ENCODE measurements at regions not wholly inside any gene's neighbourhood (a gene's known extent, or its start where the extent isn't known, plus 50 kb on each side); places are given as distances from the start of the nearest gene placed in this dataset.

- no peak for DNase-seq (ENCODE audit: low spot score)
Observed at GRCh38 chr13:47175172-47175866, 278.5 kb upstream of the HTR2A start.

- no peak for DNase-seq (ENCODE audit: low spot score)
Observed at GRCh38 chr13:47170971-47171370, 274.1 kb upstream of the HTR2A start.

DNA sequence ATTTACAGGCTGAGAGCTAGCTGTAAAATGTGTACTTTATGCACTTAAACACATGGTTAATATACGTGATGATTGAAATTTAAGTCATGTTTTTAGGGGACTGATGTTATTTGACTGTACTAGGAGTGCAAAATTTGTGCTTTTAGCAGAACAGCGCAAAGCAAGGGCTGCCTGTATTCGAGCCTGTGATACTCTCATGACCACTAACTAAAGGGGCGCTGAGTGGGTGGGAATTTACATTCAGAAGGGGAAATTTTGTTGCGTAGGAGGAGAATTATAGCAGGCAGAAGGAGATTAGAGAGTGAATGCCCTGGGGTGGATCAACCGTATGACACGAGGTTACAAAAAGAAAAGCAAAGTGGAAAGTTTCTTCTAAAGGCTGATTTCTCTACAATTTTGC lies 271.8 kb upstream of the HTR2A start:
- DNase-seq (ENCODE audit: low spot score): no peak

GRCh38 chr13:47168066-47168465 lies 271.2 kb upstream of the HTR2A start:
- DNase-seq (ENCODE audit: low spot score): no peak

GRCh38 chr13:47166336-47166735 lies 269.5 kb upstream of the HTR2A start:
- no peak for DNase-seq (ENCODE audit: low spot score)

GRCh38 chr13:47159853-47160550 lies 263.1 kb upstream of the HTR2A start:
- DNase-seq (ENCODE audit: low spot score): no peak

- no peak for DNase-seq (ENCODE audit: low spot score)
Observed at GRCh38 chr13:47158593-47158992, 261.7 kb upstream of the HTR2A start.

GRCh38 chr13:47148543-47148942 lies 251.7 kb upstream of the HTR2A start:
- DNase-seq (ENCODE audit: low spot score): no peak

DNA sequence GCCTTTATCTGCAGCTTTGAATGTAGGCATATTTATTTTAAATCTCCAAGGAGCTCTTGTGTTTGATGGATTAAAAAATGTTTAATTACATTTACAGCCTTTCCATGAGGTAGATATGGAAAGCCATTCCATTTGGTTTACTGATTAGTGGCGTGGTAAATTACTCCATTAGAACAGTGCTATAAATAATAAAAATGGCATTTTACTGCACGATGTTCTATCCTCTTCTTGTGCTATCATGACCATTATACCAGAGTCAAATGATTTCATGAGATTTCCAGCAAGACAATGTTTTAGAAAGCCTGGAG lies 250.9 kb upstream of the HTR2A start:
- DNase-seq (ENCODE audit: low spot score): no peak

DNA sequence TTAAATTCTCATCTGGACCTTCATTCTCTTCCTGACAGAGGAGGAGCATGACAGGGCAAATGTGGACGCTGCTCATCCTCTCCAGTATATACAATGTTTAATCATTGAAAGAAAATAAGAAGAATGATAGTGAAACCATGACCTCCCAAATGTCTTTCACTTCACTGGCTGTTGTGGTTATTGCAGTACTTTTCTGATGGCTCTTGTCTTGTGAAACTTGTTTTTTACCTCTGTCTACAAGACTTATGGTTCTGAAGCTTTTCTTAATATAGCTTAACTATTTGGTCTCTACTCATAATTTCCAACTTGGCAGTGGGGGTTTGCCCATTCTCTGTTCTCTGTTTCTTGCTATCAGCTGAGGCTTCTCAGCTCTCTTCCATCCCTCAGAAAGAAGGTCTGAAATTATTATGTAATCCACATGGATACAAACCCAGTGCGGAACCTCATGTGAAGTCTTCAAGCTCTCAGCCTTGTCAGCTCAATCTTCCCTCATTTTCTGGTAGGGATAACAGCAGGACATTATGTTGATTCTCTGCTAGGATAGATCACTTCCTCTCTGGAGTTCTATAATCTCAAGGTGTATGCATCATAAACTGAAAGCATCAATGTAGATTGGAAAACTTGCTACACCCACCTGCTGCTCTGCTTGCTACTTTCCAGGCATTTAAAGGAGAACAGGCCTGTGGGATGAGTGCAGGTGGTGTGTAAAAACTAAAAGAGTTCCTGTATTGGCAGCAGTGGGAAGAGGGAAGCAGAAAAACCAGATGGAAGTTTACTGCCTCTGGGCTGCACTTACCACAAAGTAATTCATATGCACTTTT lies 250.3 kb upstream of the HTR2A start:
- DNase-seq (ENCODE audit: low spot score): no peak

DNA sequence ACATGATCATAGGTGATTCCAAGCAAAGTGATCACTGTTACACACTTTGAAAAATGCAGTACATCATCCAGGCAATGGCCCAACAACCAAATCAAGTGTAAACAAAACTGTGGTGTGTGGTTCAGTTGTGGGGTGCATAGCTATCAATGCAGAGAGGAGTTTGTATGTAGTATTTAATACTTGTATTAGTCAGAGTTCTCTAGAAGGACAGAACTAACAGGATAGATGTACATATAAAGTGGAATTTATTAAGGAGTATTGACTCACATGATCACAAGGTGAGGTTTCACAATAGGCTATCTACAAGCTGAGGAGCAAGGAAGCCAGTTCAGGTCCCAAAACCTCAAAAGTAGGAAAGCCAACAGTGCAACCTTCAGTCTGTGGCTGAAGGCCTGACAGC lies 249.3 kb upstream of the HTR2A start:
- DNase-seq (ENCODE audit: low spot score): no peak

DNA sequence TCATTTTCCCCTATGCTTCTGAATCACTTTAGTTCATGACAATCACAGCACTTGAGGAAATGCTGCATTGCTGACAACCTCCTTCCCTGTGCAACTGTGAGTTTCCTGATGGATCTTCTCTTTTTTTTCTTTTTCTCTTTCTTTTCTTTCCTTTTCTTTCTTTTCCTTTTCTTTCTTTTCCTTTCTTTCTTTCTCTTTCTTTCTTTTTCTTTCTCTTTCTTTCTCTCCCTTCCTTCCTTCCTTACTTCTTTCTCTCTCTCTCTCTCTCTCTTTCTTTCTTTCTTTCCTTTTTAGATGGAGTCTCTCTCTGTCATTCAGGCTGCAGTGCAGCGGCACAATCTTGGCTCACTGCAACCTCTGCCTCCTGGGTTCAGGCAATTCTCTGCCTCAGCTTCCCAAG lies 247.9 kb upstream of the HTR2A start:
- no peak for DNase-seq (ENCODE audit: low spot score)

DNA sequence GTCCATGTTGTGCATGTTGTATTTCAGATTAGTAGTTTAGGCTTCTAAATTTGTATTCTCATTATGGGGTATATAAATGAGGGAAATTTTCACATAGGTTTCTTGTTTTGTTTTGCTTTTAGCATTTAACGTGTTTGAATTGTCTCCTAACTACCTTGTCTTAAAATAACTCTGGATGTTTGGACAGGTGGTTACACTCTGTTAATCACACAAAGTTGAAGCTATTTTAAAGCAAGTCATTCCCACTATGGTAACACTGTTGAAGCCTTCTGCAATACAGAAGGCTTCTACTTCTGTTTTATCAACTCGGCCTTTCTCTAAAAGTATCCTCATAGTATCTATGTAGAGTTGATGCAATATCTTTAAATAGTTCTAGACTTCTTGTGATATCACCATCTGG lies 245.3 kb upstream of the HTR2A start:
- no peak for DNase-seq (ENCODE audit: low spot score)

- no peak for DNase-seq (ENCODE audit: low spot score)
Observed at GRCh38 chr13:47139519-47139918, 242.7 kb upstream of the HTR2A start.

DNA sequence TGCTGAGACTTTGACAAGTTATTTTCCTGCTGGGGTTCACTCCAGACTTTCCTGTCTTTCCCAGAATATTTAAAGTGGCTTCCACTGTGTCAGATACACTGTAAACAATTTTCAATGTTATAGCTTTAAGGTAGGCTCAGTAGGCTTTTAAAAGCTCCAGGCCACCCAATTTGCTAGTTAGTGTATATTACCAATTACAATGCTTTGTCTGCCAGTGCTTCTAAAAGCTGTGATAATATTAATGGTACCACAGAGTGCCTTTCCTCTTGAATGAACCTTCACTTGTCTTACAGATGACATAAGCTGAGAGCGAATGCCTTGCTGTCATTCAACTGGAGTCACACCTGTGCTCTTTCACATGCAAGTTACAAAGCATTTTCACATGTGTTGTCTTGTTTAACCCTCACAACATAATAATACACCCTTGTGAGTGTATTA lies 239.7 kb upstream of the HTR2A start:
- no peak for DNase-seq (ENCODE audit: low spot score)

DNA sequence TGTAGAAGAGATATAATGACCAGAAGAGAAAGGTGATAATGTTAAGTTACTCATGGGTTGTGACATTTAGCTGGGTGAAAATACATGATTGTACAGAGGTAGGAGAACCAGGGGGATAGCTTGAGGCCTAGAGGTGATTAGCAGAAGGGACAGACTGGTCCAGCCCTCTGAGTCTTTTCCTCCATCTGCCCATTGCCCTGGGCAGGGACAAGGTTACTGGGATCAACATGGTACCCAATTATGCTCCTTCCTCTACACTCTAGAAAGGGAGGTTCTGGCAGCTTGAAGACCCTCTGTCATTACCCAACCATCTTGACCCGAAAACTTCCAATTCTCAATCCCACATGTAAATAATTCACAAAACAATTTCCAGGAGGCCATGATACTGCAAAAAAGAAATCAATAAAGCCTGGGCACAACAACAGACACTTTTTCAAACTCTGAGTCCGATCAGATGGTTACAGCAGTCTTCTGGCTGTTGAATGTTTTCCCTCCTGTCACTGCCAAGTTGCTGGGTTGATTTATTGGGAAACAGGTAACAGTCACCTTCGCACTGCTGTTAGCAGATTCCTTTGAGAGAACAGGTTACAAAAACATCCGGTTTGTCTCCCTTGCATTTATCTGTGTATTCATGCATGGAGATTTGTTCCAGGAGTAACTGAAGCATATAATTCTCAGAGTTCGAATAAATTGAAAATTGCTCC lies 239.1 kb upstream of the HTR2A start:
- DNase-seq (ENCODE audit: low spot score): no peak

- DNase-seq (ENCODE audit: low spot score): no peak
Observed at GRCh38 chr13:47134939-47135489, 238.2 kb upstream of the HTR2A start.

GRCh38 chr13:47133011-47133445 lies 236.2 kb upstream of the HTR2A start:
- DNase-seq (ENCODE audit: low spot score): no peak

- DNase-seq (ENCODE audit: low spot score): no peak
Observed at GRCh38 chr13:47129461-47129860, 232.6 kb upstream of the HTR2A start.

DNA sequence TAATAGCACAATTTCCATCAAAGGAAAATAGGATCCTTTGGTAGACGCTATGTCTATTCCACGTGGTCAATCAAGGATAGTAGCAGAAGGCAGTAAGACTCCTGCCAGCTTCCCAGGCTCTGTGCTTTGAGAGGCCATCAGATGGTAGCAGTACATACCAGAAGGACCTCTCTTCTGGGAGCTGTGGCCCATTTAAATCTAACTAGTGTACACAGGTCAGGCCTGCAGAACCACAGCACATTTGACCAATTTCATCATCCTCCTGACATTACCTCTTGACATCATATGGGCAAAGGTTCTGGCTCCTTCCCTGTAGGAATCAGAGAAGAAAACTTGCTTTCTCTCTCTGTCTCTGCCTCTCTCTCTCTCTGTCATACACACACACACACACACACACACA lies 229.6 kb upstream of the HTR2A start:
- no peak for DNase-seq (ENCODE audit: low spot score)

GRCh38 chr13:47121092-47121763 lies 224.4 kb upstream of the HTR2A start:
- DNase-seq (ENCODE audit: low spot score): no peak

DNA sequence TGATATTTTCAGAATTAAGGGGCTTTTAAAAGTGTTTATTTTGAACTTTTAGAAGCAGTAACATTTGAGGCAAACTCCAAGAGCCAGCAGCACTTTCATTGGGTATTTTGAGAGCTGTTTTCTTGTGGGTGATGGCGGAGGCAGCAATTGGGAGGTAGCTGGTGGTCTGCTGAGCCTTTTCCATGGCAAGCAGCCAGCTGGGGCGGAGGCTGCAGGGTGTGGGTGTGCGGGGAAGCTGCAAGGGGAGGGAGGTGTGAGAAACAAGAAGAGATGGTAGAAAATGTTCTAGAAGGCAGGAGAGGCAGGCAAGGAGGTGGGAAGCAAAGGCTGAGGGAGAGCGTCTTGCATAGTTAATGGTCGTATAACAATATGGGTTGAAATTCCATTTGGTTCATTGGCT lies 223.4 kb upstream of the HTR2A start:
- DNase-seq (ENCODE audit: low spot score): no peak
